AG09319 (cell line): ENCODE measurements at regions not wholly inside any gene's neighbourhood (a gene's known extent, or its start where the extent isn't known, plus 50 kb on each side); places are given as distances from the start of the nearest gene placed in this dataset.

Experiments
- DNase-seq: peaks from one replicate; pipeline ENCODE4 v3.0.0-alpha.2; 2010; ENCODE audit warnings: low read depth; ENCODE audit errors: extremely low read depth
- CTCF ChIP-seq: IDR thresholded peaks from 2 replicates; pipeline ENCODE4 v1.5.1; 2011; ENCODE audit warnings: low read depth, mild to moderate bottlenecking, inconsistent platforms, low read length, moderate library complexity

- no peak for DNase-seq
- TF ChIP-seq CTCF: no peak
Observed at GRCh38 chr3:72412340-72412956, 435.8 kb downstream of the SHQ1 start.

- no peak for DNase-seq
- no peak for TF ChIP-seq CTCF
Observed at GRCh38 chr3:72411843-72412242, 436.4 kb downstream of the SHQ1 start.

- no peak for DNase-seq
- TF ChIP-seq CTCF: no peak
Observed at GRCh38 chr3:72411126-72411525, 437.1 kb downstream of the SHQ1 start.

- no peak for DNase-seq
- TF ChIP-seq CTCF: no peak
Observed at GRCh38 chr3:72408983-72409779, 439.1 kb downstream of the SHQ1 start.

GRCh38 chr3:72407766-72408165 lies 440.5 kb downstream of the SHQ1 start:
- no peak for DNase-seq
- TF ChIP-seq CTCF: no peak

- no peak for DNase-seq
- TF ChIP-seq CTCF: no peak
Observed at GRCh38 chr3:72405943-72406566, 442.2 kb downstream of the SHQ1 start.

- no peak for TF ChIP-seq CTCF
- no peak for DNase-seq
Observed at GRCh38 chr3:72401005-72401545, 447.2 kb downstream of the SHQ1 start.
